NCI-H2171 treated with DMSO at 0.1 percent for 48 hours (cell line): ENCODE measurements at regions not wholly inside any gene's neighbourhood (a gene's known extent, or its start where the extent isn't known, plus 50 kb on each side); places are given as distances from the start of the nearest gene placed in this dataset.

Experiments used
- DNase-seq: peaks from one replicate; lab custom pipeline; 2025; lab: John Stamatoyannopoulos, UW

GRCh38 chr9:84125046-84125445 lies 144.4 kb downstream of the RMI1 start:
- DNase-seq, result no peak

GRCh38 chr9:84129529-84129928 lies 148.9 kb downstream of the RMI1 start:
- no peak for DNase-seq

GRCh38 chr9:84136119-84136868 lies 155.7 kb downstream of the RMI1 start:
- no peak for DNase-seq

- DNase-seq, result no peak
Observed at GRCh38 chr9:84137968-84138367, 157.4 kb downstream of the RMI1 start.

- DNase-seq, result no peak
Observed at GRCh38 chr9:84138541-84138940, 157.9 kb downstream of the RMI1 start.

- peak; percentile 58 for DNase-seq
Observed at GRCh38 chr9:84139296-84140070, 158.9 kb downstream of the RMI1 start.

- no peak for DNase-seq
Observed at GRCh38 chr9:84140535-84141101, 160.0 kb downstream of the RMI1 start.

GRCh38 chr9:84141741-84142370 lies 161.3 kb downstream of the RMI1 start:
- DNase-seq, result peak; percentile 89

- DNase-seq, result no peak
Observed at GRCh38 chr9:84145031-84145430, 164.4 kb downstream of the RMI1 start.

GRCh38 chr9:84145780-84146179 lies 165.2 kb downstream of the RMI1 start:
- no peak for DNase-seq

- no peak for DNase-seq
Observed at GRCh38 chr9:84146893-84147710, 166.5 kb downstream of the RMI1 start.

- DNase-seq, result no peak
Observed at GRCh38 chr9:84151236-84151635, 170.6 kb downstream of the RMI1 start.

GRCh38 chr9:84151640-84152039 lies 171.0 kb downstream of the RMI1 start:
- no peak for DNase-seq

GRCh38 chr9:84152204-84152603 lies 171.6 kb downstream of the RMI1 start:
- DNase-seq, result no peak

GRCh38 chr9:84153885-84154284 lies 173.3 kb downstream of the RMI1 start:
- no peak for DNase-seq

- no peak for DNase-seq
Observed at GRCh38 chr9:84154320-84154719, 173.7 kb downstream of the RMI1 start.

GRCh38 chr9:84163052-84163650 lies 177.4 kb downstream of the SLC28A3 start:
- peak; percentile 31 for DNase-seq

- peak; percentile 94 for DNase-seq
Observed at GRCh38 chr9:84166891-84167290, 173.7 kb downstream of the SLC28A3 start.

GRCh38 chr9:84169240-84169639 lies 171.3 kb downstream of the SLC28A3 start:
- DNase-seq, result no peak

- peak; percentile 65 for DNase-seq
Observed at GRCh38 chr9:84170521-84171141, 169.9 kb downstream of the SLC28A3 start.

GRCh38 chr9:84173961-84174360 lies 166.6 kb downstream of the SLC28A3 start:
- DNase-seq, result no peak
